H9 (cell line): ENCODE measurements at regions not wholly inside any gene's neighbourhood (a gene's known extent, or its start where the extent isn't known, plus 50 kb on each side); places are given as distances from the start of the nearest gene placed in this dataset.

Source experiments
- DNase-seq: peaks from one replicate; pipeline ENCODE4 v3.0.0-alpha.2; 2017
- H2AFZ ChIP-seq: one replicate; pipeline ENCODE4 v1.6.1; 2013; ENCODE audit warnings: mild to moderate bottlenecking, low read length, control low read depth, moderate library complexity
- H2AK5ac ChIP-seq: 2 replicates; pipeline ENCODE4 v1.6.1; 2013; ENCODE audit warnings: low read length, control low read depth, mixed read lengths; ENCODE audit not compliant: insufficient read length
- H2BK120ac ChIP-seq: one replicate; pipeline ENCODE4 v1.6.1; 2013; ENCODE audit warnings: low read depth, mild to moderate bottlenecking, low read length, control low read depth, inconsistent platforms; ENCODE audit not compliant: poor library complexity, severe bottlenecking
- H2BK12ac ChIP-seq: 2 replicates; pipeline ENCODE4 v1.6.1; 2013; ENCODE audit warnings: low read length, control low read depth, mixed read lengths, low read depth; ENCODE audit not compliant: insufficient read length
- H2BK15ac ChIP-seq: 2 replicates; pipeline ENCODE4 v1.6.1; 2013; ENCODE audit warnings: low read depth, low read length, control low read depth
- H2BK20ac ChIP-seq: one replicate; pipeline ENCODE4 v1.6.1; 2013; ENCODE audit warnings: low read depth, mild to moderate bottlenecking, low read length, control low read depth, inconsistent platforms; ENCODE audit not compliant: poor library complexity, severe bottlenecking
- H2BK5ac ChIP-seq: 2 replicates; pipeline ENCODE4 v1.6.1; 2013; ENCODE audit warnings: low read length, control low read depth, mixed read lengths; ENCODE audit not compliant: insufficient read length
- H3K14ac ChIP-seq: 2 replicates; pipeline ENCODE4 v1.6.1; 2013; ENCODE audit warnings: low read length, control low read depth; ENCODE audit not compliant: insufficient read depth
- H3K18ac ChIP-seq: 2 replicates; pipeline ENCODE4 v1.6.1; 2013; ENCODE audit warnings: low read depth, mild to moderate bottlenecking, mixed read lengths, low read length, control low read depth; ENCODE audit not compliant: insufficient read length
- H3K23ac ChIP-seq: 2 replicates; pipeline ENCODE4 v1.6.1; 2013; ENCODE audit warnings: low read length, control low read depth, mixed read lengths, low read depth; ENCODE audit not compliant: insufficient read length
- H3K23me2 ChIP-seq: 2 replicates; pipeline ENCODE4 v1.6.1; 2013; ENCODE audit warnings: low read depth, mild to moderate bottlenecking, mixed read lengths, low read length, control low read depth; ENCODE audit not compliant: insufficient read length, poor library complexity, severe bottlenecking
- H3K27ac ChIP-seq: 2 replicates; pipeline ENCODE4 v1.5.1; 2013; ENCODE audit warnings: low read length, control low read depth, mixed read lengths, low read depth; ENCODE audit not compliant: insufficient read length
- H3K27me3 ChIP-seq: 2 replicates; pipeline ENCODE4 v1.6.1; 2013; ENCODE audit warnings: low read length, control low read depth, inconsistent platforms; ENCODE audit not compliant: insufficient read depth
- H3K4ac ChIP-seq: 2 replicates; pipeline ENCODE4 v1.6.1; 2013; ENCODE audit warnings: low read depth, mild to moderate bottlenecking, control low read depth, inconsistent platforms, low read length, moderate library complexity
- H3K4me1 ChIP-seq: 2 replicates; pipeline ENCODE4 v1.6.1; 2013; ENCODE audit warnings: low read length, control low read depth, inconsistent platforms; ENCODE audit not compliant: insufficient read depth
- H3K4me2 ChIP-seq: 2 replicates; pipeline ENCODE4 v1.6.1; 2013; ENCODE audit warnings: low read length, control low read depth, mixed read lengths; ENCODE audit not compliant: insufficient read length, insufficient read depth
- H3K56ac ChIP-seq: 2 replicates; pipeline ENCODE4 v1.6.1; 2013; ENCODE audit warnings: low read depth, mild to moderate bottlenecking, mixed read lengths, low read length, control low read depth; ENCODE audit not compliant: insufficient read length
- H3K79me1 ChIP-seq: 2 replicates; pipeline ENCODE4 v1.6.1; 2013; ENCODE audit warnings: low read depth, mild to moderate bottlenecking, moderate library complexity, low read length, control low read depth, inconsistent platforms; ENCODE audit not compliant: insufficient read depth, poor library complexity, severe bottlenecking
- H3K79me2 ChIP-seq: 2 replicates; pipeline ENCODE4 v1.6.1; 2013; ENCODE audit warnings: low read length, control low read depth, inconsistent platforms; ENCODE audit not compliant: insufficient read depth
- H3K9ac ChIP-seq: 2 replicates; pipeline ENCODE4 v1.6.1; 2013; ENCODE audit warnings: low read length, control low read depth, mixed read lengths; ENCODE audit not compliant: insufficient read length; ENCODE audit errors: extremely low read depth
- H3K9me3 ChIP-seq: one replicate; pipeline ENCODE4 v1.6.1; 2013; ENCODE audit warnings: low read depth, low read length, inconsistent platforms; ENCODE audit not compliant: control insufficient read depth
- H3T11ph ChIP-seq: one replicate; pipeline ENCODE4 v1.6.1; 2013; ENCODE audit warnings: mild to moderate bottlenecking, low read length, control low read depth, inconsistent platforms
- H4K20me1 ChIP-seq: one replicate; pipeline ENCODE4 v1.6.1; 2013; ENCODE audit not compliant: control insufficient read depth, insufficient read length, insufficient read depth
- H4K5ac ChIP-seq: 2 replicates; pipeline ENCODE4 v1.6.1; 2013; ENCODE audit warnings: low read depth, mild to moderate bottlenecking, mixed read lengths, low read length, control low read depth; ENCODE audit not compliant: insufficient read length
- H4K8ac ChIP-seq: replicated peaks from 2 replicates; pipeline ENCODE4 v1.6.1; 2013; ENCODE audit warnings: low read length, control low read depth, mixed read lengths, low read depth; ENCODE audit not compliant: insufficient read length
- H4K91ac ChIP-seq: 2 replicates; pipeline ENCODE4 v1.6.1; 2013; ENCODE audit warnings: low read depth, mild to moderate bottlenecking, moderate library complexity, mixed read lengths, low read length, control low read depth; ENCODE audit not compliant: insufficient read length
- H3K27ac Mint-ChIP-seq, 3 experiments: 2 replicates in 2 of 3; 3 replicates in 1 of 3; pipeline ENCODE4 v1.8.0; 2020 to 2021; ENCODE audit warnings: mixed read lengths in 3 of 3, mild to moderate bottlenecking in 1 of 3, moderate library complexity in 1 of 3
- H3K27me3 Mint-ChIP-seq: 2 replicates; pipeline ENCODE4 v1.8.0; 2021; ENCODE audit warnings: low read depth, mild to moderate bottlenecking, moderate library complexity, mixed read lengths
- H3K36me3 Mint-ChIP-seq, 3 experiments: 2 replicates in 2 of 3; 3 replicates in 1 of 3; pipeline ENCODE4 v1.8.0; 2020 to 2021; ENCODE audit warnings: low read depth in 3 of 3, mixed read lengths in 3 of 3; ENCODE audit not compliant: insufficient read depth in 1 of 3
- H3K4me1 Mint-ChIP-seq, 2 experiments: 2 replicates each; pipeline ENCODE4 v1.8.0; 2020; ENCODE audit warnings: mixed read lengths in 2 of 2
- H3K4me3 Mint-ChIP-seq, 2 experiments: 2 replicates in 1 of 2; 3 replicates in 1 of 2; pipeline ENCODE4 v1.8.0; 2020 to 2021; ENCODE audit warnings: mild to moderate bottlenecking in 2 of 2, mixed read lengths in 2 of 2, moderate library complexity in 1 of 2
- H3K9me3 Mint-ChIP-seq, 2 experiments: 2 replicates in 1 of 2; 3 replicates in 1 of 2; pipeline ENCODE4 v1.8.0; 2020; ENCODE audit warnings: mild to moderate bottlenecking in 2 of 2, mixed read lengths in 2 of 2, moderate library complexity in 1 of 2
- WGBS: extraction: QIAGEN DNeasy Blood & Tissue Kit; methylation state at CpG from one replicate; pipeline ENCODE4 v1.1.7; 2013; ENCODE audit warnings: missing lambda C conversion rate, low lambda C conversion rate, mixed read lengths; ENCODE audit not compliant: insufficient read length; ENCODE audit errors: extremely low coverage; 5-methylcytosine and 5-hydroxymethylcytosine counted together
- TF ChIP-seq, protein P1 (sequence below): fragments of 200-600 bp; sonication (generic); conservative IDR thresholded peaks from 3 replicates; pipeline ENCODE4 v1.8.0; 2021; ENCODE audit warnings: antibody characterized with exemption, mild to moderate bottlenecking

DNA sequence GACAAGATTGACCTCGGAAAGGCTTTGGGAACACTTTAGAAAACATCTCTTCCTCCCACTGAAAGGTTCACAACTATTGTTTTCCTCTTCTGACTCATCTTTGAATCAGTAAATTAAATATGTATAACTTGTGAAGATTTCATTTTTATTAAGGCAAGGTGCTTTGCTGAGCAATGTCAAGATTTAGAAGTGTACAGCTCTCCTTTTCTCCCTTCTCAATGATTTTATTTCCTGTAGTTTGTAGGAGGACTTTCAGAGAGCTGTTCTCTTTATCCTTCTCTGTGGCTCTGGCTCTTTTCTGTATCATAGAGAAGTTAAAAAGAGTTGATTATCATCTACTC is 594.2 kb downstream of the METTL15 start:
- Histone ChIP-seq H2BK20ac (no peak overlapping the region), H2BK15ac (no peak overlapping the region), H3K9me3 (no peaks in the 10 kb centered on the region), H4K20me1 (no peaks in the 10 kb centered on the region), H4K91ac (no peak overlapping the region), H2AFZ (no peak overlapping the region), H3K4me2 (no peak overlapping the region), H3K27ac (no peak overlapping the region), H3K14ac (no peak overlapping the region), H3K23ac (no peak overlapping the region), H2BK12ac (no peak overlapping the region), H2AK5ac (no peak overlapping the region), H3K27me3 (no peaks in the 10 kb centered on the region), H3K23me2 (no peaks in the 10 kb centered on the region), H3K79me1 (no peaks in the 10 kb centered on the region), H4K5ac (no peak overlapping the region), H3K56ac (no peak overlapping the region), H2BK5ac (no peak overlapping the region), H3K79me2 (no peaks in the 10 kb centered on the region), H3T11ph (no peak overlapping the region), H3K9ac (no peak overlapping the region), H2BK120ac (no peak overlapping the region), H3K18ac (no peak overlapping the region), H3K4ac (no peak overlapping the region), H3K4me1 (no peaks in the 10 kb centered on the region), H4K8ac (no peak overlapping the region)
- WGBS, result no CpG with 5 or more reads among the region's 1 CpG
- no peaks in the 10 kb centered on the region for H3K27me3 Mint-ChIP-seq
- H3K9me3 Mint-ChIP-seq, result no peaks in the 10 kb centered on the region
- DNase-seq, result no peak
- no peak overlapping the region for H3K4me3 Mint-ChIP-seq
- H3K27ac Mint-ChIP-seq, result no peak overlapping the region
- no peaks in the 10 kb centered on the region for H3K36me3 Mint-ChIP-seq
- peaks cover 8% of the 10 kb centered on the region in 2 experiments for H3K4me1 Mint-ChIP-seq
- TF ChIP-seq, protein P1, sequence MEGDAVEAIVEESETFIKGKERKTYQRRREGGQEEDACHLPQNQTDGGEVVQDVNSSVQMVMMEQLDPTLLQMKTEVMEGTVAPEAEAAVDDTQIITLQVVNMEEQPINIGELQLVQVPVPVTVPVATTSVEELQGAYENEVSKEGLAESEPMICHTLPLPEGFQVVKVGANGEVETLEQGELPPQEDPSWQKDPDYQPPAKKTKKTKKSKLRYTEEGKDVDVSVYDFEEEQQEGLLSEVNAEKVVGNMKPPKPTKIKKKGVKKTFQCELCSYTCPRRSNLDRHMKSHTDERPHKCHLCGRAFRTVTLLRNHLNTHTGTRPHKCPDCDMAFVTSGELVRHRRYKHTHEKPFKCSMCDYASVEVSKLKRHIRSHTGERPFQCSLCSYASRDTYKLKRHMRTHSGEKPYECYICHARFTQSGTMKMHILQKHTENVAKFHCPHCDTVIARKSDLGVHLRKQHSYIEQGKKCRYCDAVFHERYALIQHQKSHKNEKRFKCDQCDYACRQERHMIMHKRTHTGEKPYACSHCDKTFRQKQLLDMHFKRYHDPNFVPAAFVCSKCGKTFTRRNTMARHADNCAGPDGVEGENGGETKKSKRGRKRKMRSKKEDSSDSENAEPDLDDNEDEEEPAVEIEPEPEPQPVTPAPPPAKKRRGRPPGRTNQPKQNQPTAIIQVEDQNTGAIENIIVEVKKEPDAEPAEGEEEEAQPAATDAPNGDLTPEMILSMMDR, result no peak
